ENCODE measurements at regions not wholly inside any gene's neighbourhood (a gene's known extent, or its start where the extent isn't known, plus 50 kb on each side); places are given as distances from the start of the nearest gene placed in this dataset.

DNA sequence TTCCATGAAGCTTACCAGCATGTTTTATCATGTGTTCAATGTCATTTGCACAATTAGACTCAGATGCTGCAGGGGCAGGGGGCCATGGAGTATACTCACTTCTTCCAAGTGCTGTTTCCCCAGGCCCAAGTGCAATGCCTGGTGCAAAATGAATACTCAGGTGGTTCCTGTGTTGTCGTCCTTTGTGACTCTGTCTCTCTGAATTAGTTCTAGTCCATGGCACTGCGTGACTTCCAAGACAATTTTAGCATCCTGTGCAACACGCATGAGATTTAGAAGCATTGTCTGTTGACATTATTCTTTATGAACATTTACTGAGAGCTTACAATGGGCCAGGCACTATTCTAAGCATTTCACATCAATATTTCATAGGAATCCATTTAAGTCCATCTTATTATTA, 769.7 kb upstream of the RBFOX1 start:
- no peak for DNase-seq (ENCODE audit: low spot score)
- no peaks in the 10 kb centered on the region for H3K27me3 ChIP-seq
- H3K36me3 ChIP-seq = no peaks in the 10 kb centered on the region
- H3K27ac ChIP-seq = no peak overlapping the region
- TF ChIP-seq, protein P1, sequence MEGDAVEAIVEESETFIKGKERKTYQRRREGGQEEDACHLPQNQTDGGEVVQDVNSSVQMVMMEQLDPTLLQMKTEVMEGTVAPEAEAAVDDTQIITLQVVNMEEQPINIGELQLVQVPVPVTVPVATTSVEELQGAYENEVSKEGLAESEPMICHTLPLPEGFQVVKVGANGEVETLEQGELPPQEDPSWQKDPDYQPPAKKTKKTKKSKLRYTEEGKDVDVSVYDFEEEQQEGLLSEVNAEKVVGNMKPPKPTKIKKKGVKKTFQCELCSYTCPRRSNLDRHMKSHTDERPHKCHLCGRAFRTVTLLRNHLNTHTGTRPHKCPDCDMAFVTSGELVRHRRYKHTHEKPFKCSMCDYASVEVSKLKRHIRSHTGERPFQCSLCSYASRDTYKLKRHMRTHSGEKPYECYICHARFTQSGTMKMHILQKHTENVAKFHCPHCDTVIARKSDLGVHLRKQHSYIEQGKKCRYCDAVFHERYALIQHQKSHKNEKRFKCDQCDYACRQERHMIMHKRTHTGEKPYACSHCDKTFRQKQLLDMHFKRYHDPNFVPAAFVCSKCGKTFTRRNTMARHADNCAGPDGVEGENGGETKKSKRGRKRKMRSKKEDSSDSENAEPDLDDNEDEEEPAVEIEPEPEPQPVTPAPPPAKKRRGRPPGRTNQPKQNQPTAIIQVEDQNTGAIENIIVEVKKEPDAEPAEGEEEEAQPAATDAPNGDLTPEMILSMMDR (IDR thresholded peaks at IDR 0.05) = no peak
- H3K4me3 ChIP-seq = no peak overlapping the region
- H3K4me1 ChIP-seq = no peaks in the 10 kb centered on the region
- H3K9me3 ChIP-seq = no peaks in the 10 kb centered on the region

DNA sequence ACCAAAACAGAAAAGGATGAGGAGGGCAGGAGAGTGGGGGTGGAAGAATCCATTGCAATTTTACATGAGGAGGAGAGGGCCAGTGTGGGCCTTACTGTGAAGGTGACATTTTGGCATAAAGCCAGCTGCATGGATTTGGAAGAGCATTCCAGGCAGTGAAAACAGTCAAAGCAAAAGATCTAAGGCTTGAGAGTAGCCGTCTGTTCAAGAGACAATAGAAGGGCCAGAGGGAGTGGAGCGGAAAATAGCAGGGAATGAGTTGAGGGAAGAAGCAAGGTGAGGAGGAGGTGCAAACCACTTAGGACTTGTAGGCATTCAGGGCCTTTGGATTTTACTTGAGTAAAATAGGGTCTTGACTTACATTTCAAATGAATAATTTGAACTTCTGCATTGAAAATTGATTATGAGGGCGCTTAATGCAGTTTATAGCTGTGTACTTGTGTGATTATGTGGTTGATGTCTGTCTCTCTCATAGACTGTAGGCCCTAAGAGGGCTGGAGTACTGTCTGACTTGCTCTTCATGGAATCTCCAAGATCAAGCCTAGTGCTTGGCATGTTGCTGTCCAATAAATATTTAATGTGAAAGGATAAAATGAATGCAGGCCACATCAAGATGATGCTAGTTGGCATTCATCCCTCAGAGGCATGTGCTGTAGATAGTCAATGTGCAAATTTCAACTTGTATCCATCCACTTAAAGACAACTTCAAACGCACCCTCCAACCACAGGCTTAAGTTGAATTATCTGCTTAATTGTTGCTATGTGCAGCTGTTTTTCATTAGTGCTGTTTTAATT, 772.1 kb upstream of the RBFOX1 start:
- H3K27me3 ChIP-seq = no peaks in the 10 kb centered on the region
- H3K4me1 ChIP-seq = no peaks in the 10 kb centered on the region
- no peaks in the 10 kb centered on the region for H3K9me3 ChIP-seq
- no peak for DNase-seq (ENCODE audit: low spot score)
- TF ChIP-seq, protein P1 (IDR thresholded peaks at IDR 0.05) = no peak
- H3K36me3 ChIP-seq = no peaks in the 10 kb centered on the region
- no peak overlapping the region for H3K4me3 ChIP-seq
- H3K27ac ChIP-seq = no peak overlapping the region

DNA sequence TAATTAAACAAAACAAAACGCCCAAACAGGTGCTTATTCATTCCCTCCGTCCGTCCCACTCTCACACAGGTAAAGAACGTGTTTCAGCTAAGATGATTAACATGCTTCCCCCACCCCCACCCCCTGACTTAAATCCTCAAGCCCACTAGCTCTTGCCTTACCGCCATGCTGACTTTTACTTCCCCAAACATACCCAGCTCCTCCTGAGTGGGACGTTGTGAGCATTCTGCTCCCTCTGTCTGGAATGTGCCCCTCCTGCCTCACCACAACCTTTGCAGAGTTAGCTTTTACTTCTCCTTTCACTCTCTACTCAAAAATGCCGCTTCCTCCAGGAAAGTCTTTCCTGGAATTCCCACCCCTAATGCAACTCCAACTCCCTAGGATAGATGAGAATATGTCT, 774.0 kb upstream of the RBFOX1 start:
- TF ChIP-seq, protein P1 (IDR thresholded peaks at IDR 0.05) = no peak
- Histone ChIP-seq H3K27me3 (no peaks in the 10 kb centered on the region), H3K27ac (no peak overlapping the region), H3K36me3 (no peaks in the 10 kb centered on the region), H3K9me3 (no peaks in the 10 kb centered on the region), H3K4me3 (no peak overlapping the region), H3K4me1 (no peaks in the 10 kb centered on the region)
- no peak for DNase-seq (ENCODE audit: low spot score)

DNA sequence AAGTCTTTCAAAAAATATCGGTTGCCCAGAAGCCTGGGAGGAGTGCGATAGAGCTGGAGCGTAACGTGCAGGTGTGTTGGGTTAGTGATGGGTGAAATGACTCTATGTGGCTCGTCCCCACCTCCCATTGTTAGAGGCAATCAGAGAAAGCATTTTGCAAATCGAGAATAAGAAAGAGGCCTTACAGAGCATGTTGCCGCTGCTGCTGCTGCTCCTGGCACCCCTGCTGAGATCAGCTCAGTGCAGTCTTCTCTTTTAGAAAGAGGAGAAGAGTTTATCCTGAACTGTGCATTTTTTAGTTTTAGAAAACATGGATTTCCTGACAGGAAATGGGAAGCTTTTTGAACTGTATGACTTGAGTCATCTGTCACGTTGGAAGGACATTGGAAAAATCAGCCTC, 774.5 kb upstream of the RBFOX1 start:
- no peaks in the 10 kb centered on the region for H3K9me3 ChIP-seq
- no peak for DNase-seq (ENCODE audit: low spot score)
- no peak overlapping the region for H3K4me3 ChIP-seq
- H3K36me3 ChIP-seq = no peaks in the 10 kb centered on the region
- H3K4me1 ChIP-seq = no peaks in the 10 kb centered on the region
- H3K27ac ChIP-seq = no peak overlapping the region
- H3K27me3 ChIP-seq = no peaks in the 10 kb centered on the region
- TF ChIP-seq, protein P1 (IDR thresholded peaks at IDR 0.05) = no peak

DNA sequence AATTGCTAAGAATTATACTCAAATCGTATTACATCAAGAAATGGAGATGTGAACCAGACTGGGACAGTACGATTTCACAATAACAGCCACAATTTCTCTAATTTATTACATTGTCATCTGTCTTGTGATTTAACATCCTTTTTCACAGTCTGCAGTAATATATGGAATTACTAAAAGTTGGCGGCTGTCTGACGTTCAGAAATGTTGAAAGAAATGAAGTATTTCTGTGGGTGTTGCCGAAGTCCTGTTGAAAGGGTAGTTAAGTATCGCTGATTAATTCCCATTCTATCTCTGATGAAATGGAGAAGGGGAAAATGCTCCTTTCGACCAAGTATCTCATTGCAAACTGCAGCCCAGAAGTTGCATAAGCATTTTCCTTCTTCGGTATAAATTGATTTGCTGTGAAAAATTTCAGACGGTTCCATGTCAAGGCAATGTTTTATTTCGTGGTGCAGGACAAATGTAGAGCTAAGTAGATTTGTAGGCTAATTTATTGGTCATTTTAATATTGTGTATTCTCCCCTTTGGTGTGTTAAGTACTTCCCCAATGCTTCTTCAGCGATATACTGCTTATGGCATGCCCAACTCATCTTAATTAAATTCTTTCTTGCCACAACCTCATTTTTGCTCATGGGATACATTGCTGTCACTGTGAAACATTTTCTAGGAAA, 775.2 kb upstream of the RBFOX1 start:
- DNase-seq (ENCODE audit: low spot score) = no peak
- no peaks in the 10 kb centered on the region for H3K36me3 ChIP-seq
- H3K27me3 ChIP-seq = no peaks in the 10 kb centered on the region
- no peak overlapping the region for H3K4me3 ChIP-seq
- no peaks in the 10 kb centered on the region for H3K4me1 ChIP-seq
- H3K9me3 ChIP-seq = no peaks in the 10 kb centered on the region
- TF ChIP-seq, protein P1 (IDR thresholded peaks at IDR 0.05) = no peak
- H3K27ac ChIP-seq = no peak overlapping the region

Measured in right atrium auricular region (tissue), 2 donors.